Fibroblast of lung (primary cell): ENCODE measurements at regions not wholly inside any gene's neighbourhood (a gene's known extent, or its start where the extent isn't known, plus 50 kb on each side); places are given as distances from the start of the nearest gene placed in this dataset.

ENCODE experiments used
- DNase-seq, 2 donors: peaks; one replicate each; pipeline versions ENCODE4 v3.0.0 to v3.0.0-alpha.2; 2010; ENCODE audit warnings: low read depth in 2 of 2
- H2AFZ ChIP-seq: 2 replicates; pipeline ENCODE4 v1.5.1; 2012; ENCODE audit warnings: low read length, control low read depth, inconsistent platforms
- H3K27ac ChIP-seq: 2 replicates; pipeline ENCODE4 v1.5.1; 2011; ENCODE audit warnings: low read length, control low read depth; ENCODE audit not compliant: insufficient read depth
- H3K27me3 ChIP-seq: 2 replicates; pipeline ENCODE4 v1.5.1; 2011; ENCODE audit warnings: mild to moderate bottlenecking, low read length; ENCODE audit not compliant: control insufficient read depth, insufficient read depth
- H3K36me3 ChIP-seq: 2 replicates; pipeline ENCODE4 v1.5.1; 2011; ENCODE audit warnings: low read length; ENCODE audit not compliant: control insufficient read depth, insufficient read depth
- H3K4me1 ChIP-seq: 2 replicates; pipeline ENCODE4 v1.5.1; 2011; ENCODE audit warnings: low read length; ENCODE audit not compliant: control insufficient read depth, insufficient read depth; ENCODE audit errors: extremely low read depth
- H3K4me2 ChIP-seq: 2 replicates; pipeline ENCODE4 v1.5.1; 2011; ENCODE audit warnings: low read length, control low read depth; ENCODE audit not compliant: insufficient read depth; ENCODE audit errors: extremely low read depth
- H3K4me3 ChIP-seq, 4 experiments: fragments of 200-600 bp in 1 of 4; sonication (generic) in 1 of 4; replicated peaks in 1 of 4; 2 replicates each; pipeline ENCODE4 v1.5.1; 2011 to 2016; ENCODE audit warnings: low read length in 4 of 4, low read depth in 3 of 4, mild to moderate bottlenecking in 3 of 4, control low read depth in 2 of 4, inconsistent platforms in 1 of 4, mixed read lengths in 1 of 4; ENCODE audit not compliant: insufficient read depth in 1 of 4; ENCODE audit errors: control extremely low read depth in 1 of 4
- H3K79me2 ChIP-seq: 2 replicates; pipeline ENCODE4 v1.5.1; 2012; ENCODE audit warnings: mild to moderate bottlenecking, low read length, inconsistent platforms; ENCODE audit not compliant: control insufficient read depth, insufficient read depth
- H3K9ac ChIP-seq: 2 replicates; pipeline ENCODE4 v1.5.1; 2011; ENCODE audit warnings: mild to moderate bottlenecking, low read length, control low read depth; ENCODE audit not compliant: insufficient read depth
- H3K9me3 ChIP-seq: 2 replicates; pipeline ENCODE4 v1.5.1; 2012; ENCODE audit warnings: low read depth, low read length; ENCODE audit not compliant: control insufficient read depth, insufficient read depth
- H4K20me1 ChIP-seq: 2 replicates; pipeline ENCODE4 v1.5.1; 2011; ENCODE audit warnings: low read length; ENCODE audit not compliant: control insufficient read depth, insufficient read depth; ENCODE audit errors: extremely low read depth
- EZH2 ChIP-seq: IDR thresholded peaks from 2 replicates; pipeline ENCODE4 v1.5.1; 2012; ENCODE audit warnings: low read length, control low read depth, mild to moderate bottlenecking; ENCODE audit errors: missing control alignments
- TF ChIP-seq, protein P1 (sequence below), 2 donors: IDR thresholded peaks in 1 of 2; conservative IDR thresholded peaks in 1 of 2; 1 replicate in 1 of 2; 2 replicates in 1 of 2; pipeline ENCODE4 v1.5.1; 2011 to 2012; ENCODE audit warnings: low read length in 2 of 2, control low read depth in 1 of 2, inconsistent platforms in 1 of 2, low read depth in 1 of 2, mild to moderate bottlenecking in 1 of 2

DNA sequence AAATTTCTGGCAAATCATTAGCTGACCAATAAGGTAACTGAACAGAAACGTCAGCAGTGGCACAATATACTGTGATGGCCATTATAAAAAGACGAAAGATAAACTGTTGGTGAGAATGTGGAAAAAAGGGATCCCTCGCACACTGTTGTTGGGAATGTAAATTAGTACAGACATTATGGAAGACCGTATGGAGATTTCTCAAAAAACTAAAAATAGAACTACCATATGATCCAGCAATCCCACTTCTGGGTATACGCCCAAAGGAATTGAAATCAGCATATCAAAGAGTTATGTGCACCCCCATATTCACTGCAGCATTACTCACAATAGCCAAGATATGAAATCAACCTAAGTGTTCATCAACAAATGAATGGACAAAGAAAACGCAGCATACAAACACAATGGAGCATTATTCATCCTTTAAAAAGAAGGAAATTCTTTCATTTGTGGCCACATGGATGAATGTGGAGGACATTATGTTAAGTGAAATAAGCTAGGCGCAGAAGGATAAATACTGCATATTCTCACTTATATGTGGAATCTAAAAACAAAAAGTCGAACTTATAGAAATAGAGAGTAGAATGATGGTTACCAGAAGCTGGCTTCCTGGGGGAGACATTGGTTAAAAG lies 257.7 kb downstream of the RHOU start:
- DNase-seq = no peak
- H3K36me3 ChIP-seq = no peaks in the 10 kb centered on the region
- H2AFZ ChIP-seq = no peak overlapping the region
- H4K20me1 ChIP-seq = no peaks in the 10 kb centered on the region
- H3K9ac ChIP-seq = no peak overlapping the region
- H3K9me3 ChIP-seq = no peaks in the 10 kb centered on the region
- no peaks in the 10 kb centered on the region for H3K27me3 ChIP-seq
- H3K79me2 ChIP-seq = no peaks in the 10 kb centered on the region
- H3K27ac ChIP-seq = no peak overlapping the region
- no peak overlapping the region for H3K4me3 ChIP-seq
- H3K4me1 ChIP-seq = no peaks in the 10 kb centered on the region
- no peak overlapping the region for H3K4me2 ChIP-seq
- TF ChIP-seq, protein P1, sequence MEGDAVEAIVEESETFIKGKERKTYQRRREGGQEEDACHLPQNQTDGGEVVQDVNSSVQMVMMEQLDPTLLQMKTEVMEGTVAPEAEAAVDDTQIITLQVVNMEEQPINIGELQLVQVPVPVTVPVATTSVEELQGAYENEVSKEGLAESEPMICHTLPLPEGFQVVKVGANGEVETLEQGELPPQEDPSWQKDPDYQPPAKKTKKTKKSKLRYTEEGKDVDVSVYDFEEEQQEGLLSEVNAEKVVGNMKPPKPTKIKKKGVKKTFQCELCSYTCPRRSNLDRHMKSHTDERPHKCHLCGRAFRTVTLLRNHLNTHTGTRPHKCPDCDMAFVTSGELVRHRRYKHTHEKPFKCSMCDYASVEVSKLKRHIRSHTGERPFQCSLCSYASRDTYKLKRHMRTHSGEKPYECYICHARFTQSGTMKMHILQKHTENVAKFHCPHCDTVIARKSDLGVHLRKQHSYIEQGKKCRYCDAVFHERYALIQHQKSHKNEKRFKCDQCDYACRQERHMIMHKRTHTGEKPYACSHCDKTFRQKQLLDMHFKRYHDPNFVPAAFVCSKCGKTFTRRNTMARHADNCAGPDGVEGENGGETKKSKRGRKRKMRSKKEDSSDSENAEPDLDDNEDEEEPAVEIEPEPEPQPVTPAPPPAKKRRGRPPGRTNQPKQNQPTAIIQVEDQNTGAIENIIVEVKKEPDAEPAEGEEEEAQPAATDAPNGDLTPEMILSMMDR (conservative IDR thresholded peaks at IDR 0.05 in 1 of 2, IDR thresholded peaks at IDR 0.05 in 1 of 2; ENCODE audit: low read depth in 1 of 2, low read length in 2 of 2) = no peak
- no peak for TF ChIP-seq EZH2

DNA sequence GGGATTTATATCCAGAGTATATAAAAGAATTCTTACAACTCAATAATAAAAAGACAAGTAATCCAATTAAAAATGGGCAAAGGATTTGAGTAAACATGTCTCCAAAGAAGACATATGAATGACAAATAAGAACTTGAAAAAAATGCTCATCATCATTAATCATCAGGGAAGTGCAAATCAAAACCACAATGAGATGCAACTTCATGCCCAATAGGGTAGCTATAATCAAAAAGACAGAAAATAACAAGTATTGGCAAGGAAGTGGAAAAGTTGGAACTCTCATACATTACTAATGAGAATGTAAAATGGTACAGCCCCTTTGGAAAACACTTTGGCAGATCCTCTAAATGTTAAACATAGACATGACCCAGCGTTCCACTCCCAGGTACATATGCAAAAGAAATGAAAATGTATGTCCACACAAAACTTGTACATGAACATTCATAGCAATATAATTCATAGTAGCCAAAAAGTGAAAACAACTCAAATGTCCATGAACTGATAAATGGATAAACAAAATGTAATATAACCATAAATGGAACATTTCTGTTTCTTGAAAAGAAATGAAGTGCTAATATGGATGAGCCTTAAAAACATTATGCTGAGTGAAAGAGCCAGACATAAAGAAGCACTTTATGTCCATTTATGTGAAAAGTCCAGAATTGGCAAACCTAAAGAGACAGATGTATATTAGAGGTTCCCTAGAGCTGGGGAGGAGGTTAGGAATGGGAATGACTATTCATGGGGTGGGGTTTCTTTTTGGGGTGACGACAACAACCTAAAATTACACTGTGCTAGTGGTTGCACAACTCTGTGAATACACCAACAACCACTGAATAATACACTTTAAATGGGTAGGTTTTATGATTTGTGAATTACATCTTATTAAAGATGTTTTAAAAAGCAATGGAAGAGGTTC lies 259.7 kb downstream of the RHOU start:
- DNase-seq = peak in 1 of 2 donors; percentile 17
- no peak for TF ChIP-seq EZH2
- TF ChIP-seq, protein P1 (conservative IDR thresholded peaks at IDR 0.05 in 1 of 2, IDR thresholded peaks at IDR 0.05 in 1 of 2; ENCODE audit: low read depth in 1 of 2, low read length in 2 of 2) = no peak
- Histone ChIP-seq H3K79me2 (no peaks in the 10 kb centered on the region), H4K20me1 (no peaks in the 10 kb centered on the region), H3K36me3 (no peaks in the 10 kb centered on the region), H3K9ac (no peak overlapping the region), H3K27ac (no peak overlapping the region), H2AFZ (no peak overlapping the region), H3K4me2 (no peak overlapping the region), H3K27me3 (no peaks in the 10 kb centered on the region), H3K4me1 (no peaks in the 10 kb centered on the region), H3K9me3 (no peaks in the 10 kb centered on the region), H3K4me3 (no peak overlapping the region)

DNA sequence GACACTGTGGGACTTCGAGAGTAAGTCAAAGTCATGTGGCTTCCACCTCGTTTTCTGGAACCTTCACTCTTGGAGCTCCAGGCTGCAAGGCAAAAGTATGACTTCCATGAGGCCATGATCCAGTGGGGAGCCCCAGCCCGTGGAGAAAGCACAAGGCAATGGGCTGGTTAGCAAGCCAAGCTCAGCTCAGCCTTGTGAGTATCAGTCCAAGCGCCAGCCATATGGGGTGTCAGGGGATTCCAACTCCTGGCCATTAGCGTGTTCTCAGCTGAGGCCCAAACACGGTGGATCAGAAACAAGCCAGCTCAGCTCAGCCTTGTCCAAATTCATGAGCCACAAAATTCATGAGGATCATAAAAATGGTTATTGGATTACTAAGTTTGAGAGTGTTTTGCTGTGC lies 261.0 kb downstream of the RHOU start:
- H4K20me1 ChIP-seq = no peaks in the 10 kb centered on the region
- no peaks in the 10 kb centered on the region for H3K79me2 ChIP-seq
- TF ChIP-seq EZH2 = no peak
- TF ChIP-seq, protein P1 (conservative IDR thresholded peaks at IDR 0.05 in 1 of 2, IDR thresholded peaks at IDR 0.05 in 1 of 2; ENCODE audit: low read depth in 1 of 2, low read length in 2 of 2) = no peak
- no peaks in the 10 kb centered on the region for H3K36me3 ChIP-seq
- DNase-seq = no peak
- no peak overlapping the region for H3K27ac ChIP-seq
- H3K4me2 ChIP-seq = no peak overlapping the region
- H3K4me1 ChIP-seq = no peaks in the 10 kb centered on the region
- no peak overlapping the region for H2AFZ ChIP-seq
- no peaks in the 10 kb centered on the region for H3K9me3 ChIP-seq
- no peaks in the 10 kb centered on the region for H3K27me3 ChIP-seq
- H3K9ac ChIP-seq = no peak overlapping the region
- no peak overlapping the region for H3K4me3 ChIP-seq
